PC-9 (cell line): ENCODE measurements at regions not wholly inside any gene's neighbourhood (a gene's known extent, or its start where the extent isn't known, plus 50 kb on each side); places are given as distances from the start of the nearest gene placed in this dataset.

Experiments used
- CTCF ChIP-seq: fragments of 200-600 bp; sonication (generic); conservative IDR thresholded peaks from 2 replicates; pipeline ENCODE4 v1.6.1; 2017; ENCODE audit warnings: mixed run types, antibody characterized with exemption, mild to moderate bottlenecking, moderate library complexity
- EZH2 ChIP-seq: fragments of 200-600 bp; sonication (generic); IDR thresholded peaks from 2 replicates; pipeline ENCODE4 v1.8.0; 2017; ENCODE audit warnings: antibody characterized with exemption, low read depth

- TF ChIP-seq CTCF (no peak), EZH2 (no peak)
These were observed 231.8 kb upstream of the AGA start for GRCh38 chr4:177673985-177674489.
